CD14-positive monocyte (primary cell): ENCODE measurements at regions not wholly inside any gene's neighbourhood (a gene's known extent, or its start where the extent isn't known, plus 50 kb on each side); places are given as distances from the start of the nearest gene placed in this dataset.

Experiments used
- DNase-seq, 3 donors: peaks; one replicate each; pipeline ENCODE4 v3.0.0-alpha.2; 2011 to 2022
- H2AFZ ChIP-seq: 2 replicates; pipeline ENCODE4 v1.6.0; 2012; ENCODE audit warnings: mild to moderate bottlenecking, low read depth, low read length, inconsistent platforms; ENCODE audit not compliant: insufficient read depth, poor library complexity, severe bottlenecking
- H3K27ac ChIP-seq, 2 donors: 1 replicate in 1 of 2; 2 replicates in 1 of 2; pipeline ENCODE4 v1.5.1; 2012 to 2013; ENCODE audit warnings: low read length in 2 of 2, control low read depth in 1 of 2, inconsistent platforms in 1 of 2, low read depth in 1 of 2, mild to moderate bottlenecking in 1 of 2
- H3K27me3 ChIP-seq, 2 donors: one replicate each; pipeline versions ENCODE4 v1.6.0 to v1.6.1; 2011 to 2013; ENCODE audit warnings: low read length in 2 of 2; ENCODE audit not compliant: control insufficient read depth in 2 of 2, insufficient read depth in 2 of 2
- H3K36me3 ChIP-seq, 2 donors: replicated peaks in 1 of 2; 1 replicate in 1 of 2; 2 replicates in 1 of 2; pipeline versions ENCODE4 v1.5.1 to v1.6.1; 2012 to 2013; ENCODE audit warnings: low read length in 2 of 2, control low read depth in 1 of 2, inconsistent platforms in 1 of 2, mild to moderate bottlenecking in 1 of 2; ENCODE audit not compliant: insufficient read depth in 2 of 2, control insufficient read depth in 1 of 2
- H3K4me1 ChIP-seq, 2 donors: 1 replicate in 1 of 2; 2 replicates in 1 of 2; pipeline versions ENCODE4 v1.5.1 to v1.6.1; 2012 to 2013; ENCODE audit warnings: low read length in 2 of 2, control low read depth in 1 of 2, inconsistent platforms in 1 of 2, mild to moderate bottlenecking in 1 of 2, moderate library complexity in 1 of 2; ENCODE audit not compliant: insufficient read depth in 2 of 2, control insufficient read depth in 1 of 2
- H3K4me2 ChIP-seq: replicated peaks from 2 replicates; pipeline ENCODE3; 2012; ENCODE audit warnings: low read length, moderate library complexity, mild to moderate bottlenecking; ENCODE audit not compliant: poor library complexity, severe bottlenecking; ENCODE audit errors: extremely low read depth
- H3K4me3 ChIP-seq, 3 experiments: fragments of 200-600 bp in 1 of 3; sonication (generic) in 1 of 3; replicated peaks in 1 of 3; 1 replicate in 2 of 3; 2 replicates in 1 of 3; pipeline ENCODE4 v1.5.1; 2011 to 2013; ENCODE audit warnings: low read length in 3 of 3, mild to moderate bottlenecking in 3 of 3, control low read depth in 2 of 3, low read depth in 2 of 3, inconsistent platforms in 1 of 3, moderate library complexity in 1 of 3
- H3K79me2 ChIP-seq: 2 replicates; pipeline ENCODE4 v1.6.0; 2012; ENCODE audit warnings: mild to moderate bottlenecking, control low read depth, inconsistent platforms, low read length, moderate library complexity; ENCODE audit not compliant: insufficient read depth
- H3K9ac ChIP-seq: 2 replicates; pipeline ENCODE4 v1.6.0; 2017; ENCODE audit warnings: low read length, mild to moderate bottlenecking; ENCODE audit not compliant: insufficient read depth, poor library complexity, severe bottlenecking
- H3K9me3 ChIP-seq, 2 donors: replicated peaks in 1 of 2; 1 replicate in 1 of 2; 2 replicates in 1 of 2; pipeline versions ENCODE4 v1.5.1 to v1.6.1; 2012 to 2013; ENCODE audit warnings: low read length in 2 of 2, control low read depth in 1 of 2; ENCODE audit not compliant: control insufficient read depth in 1 of 2, insufficient read depth in 1 of 2
- H4K20me1 ChIP-seq: 2 replicates; pipeline ENCODE4 v1.6.0; 2012; ENCODE audit warnings: mild to moderate bottlenecking, low read length, control low read depth, moderate library complexity; ENCODE audit not compliant: insufficient read depth
- H3K27ac Mint-ChIP-seq, 7 donors: one replicate each; pipeline ENCODE4 v1.8.0; 2020; ENCODE audit warnings: mild to moderate bottlenecking in 7 of 7, mixed read lengths in 7 of 7, moderate library complexity in 6 of 7, inconsistent platforms in 2 of 7
- H3K27me3 Mint-ChIP-seq, 3 donors: one replicate each; pipeline ENCODE4 v1.8.0; 2021 to 2022; ENCODE audit warnings: low read depth in 3 of 3, mild to moderate bottlenecking in 3 of 3, mixed read lengths in 3 of 3, moderate library complexity in 3 of 3, inconsistent platforms in 1 of 3
- H3K36me3 Mint-ChIP-seq, 2 donors: one replicate each; pipeline ENCODE4 v1.8.0; 2020; ENCODE audit warnings: mixed read lengths in 2 of 2, inconsistent platforms in 1 of 2, mild to moderate bottlenecking in 1 of 2
- H3K4me1 Mint-ChIP-seq: one replicate; pipeline ENCODE4 v1.8.0; 2020; ENCODE audit warnings: mild to moderate bottlenecking, mixed read lengths
- H3K4me3 Mint-ChIP-seq, 2 donors: one replicate each; pipeline ENCODE4 v1.8.0; 2020; ENCODE audit warnings: mild to moderate bottlenecking in 2 of 2, mixed read lengths in 2 of 2, moderate library complexity in 1 of 2
- H3K9me3 Mint-ChIP-seq, 7 donors: one replicate each; pipeline ENCODE4 v1.8.0; 2020 to 2022; ENCODE audit warnings: mixed read lengths in 7 of 7, mild to moderate bottlenecking in 6 of 7, moderate library complexity in 6 of 7, inconsistent platforms in 2 of 7
- WGBS: methylation state at CpG from one replicate; pipeline ENCODE4 v1.1.5; 2013; ENCODE audit warnings: missing lambda C conversion rate; ENCODE audit not compliant: insufficient coverage; 5-methylcytosine and 5-hydroxymethylcytosine counted together
- intact Hi-C, 2 donors: fragments of 100-400 bp; cut with micrococcal nuclease; formaldehyde crosslinking; loops; one replicate each; pipeline versions ENCODE4 v1.15.0 to v1.15.1; 2023
- TF ChIP-seq, protein P1 (sequence below): fragments of 200-600 bp; IDR thresholded peaks from one replicate; pipeline ENCODE4 v1.8.0; 2022; ENCODE audit warnings: antibody characterized with exemption, mild to moderate bottlenecking

DNA sequence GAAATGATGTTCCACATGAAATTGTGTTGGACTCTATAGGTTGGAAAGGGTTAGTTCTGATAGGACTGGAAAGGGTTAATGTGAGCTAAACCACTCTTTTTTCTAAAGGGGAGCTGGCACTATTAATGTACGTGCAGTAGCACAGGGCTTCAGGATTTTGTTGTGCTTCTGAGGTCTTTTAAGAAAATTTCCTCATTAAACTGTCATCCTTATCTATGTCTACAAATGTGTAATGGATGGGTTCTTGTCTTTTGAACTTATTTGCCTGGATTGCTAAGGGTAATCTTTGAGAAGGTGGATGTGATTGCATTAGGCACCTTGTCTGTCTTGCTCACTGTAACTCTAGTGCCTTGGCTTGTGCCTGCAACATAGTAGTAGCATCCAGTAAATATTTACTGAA, 106.0 kb upstream of the SLC4A4 start:
- Mint-ChIP-seq H3K36me3 (no peaks in the 10 kb centered on the region), H3K27ac (no peak overlapping the region), H3K4me3 (no peak overlapping the region), H3K9me3 (no peaks in the 10 kb centered on the region), H3K4me1 (no peaks in the 10 kb centered on the region), H3K27me3 (peaks cover 5 to 25% (median 5%) of the 10 kb centered on the region in 3 donors)
- Histone ChIP-seq H3K27me3 (no peaks in the 10 kb centered on the region), H3K79me2 (no peaks in the 10 kb centered on the region), H3K9me3 (no peaks in the 10 kb centered on the region), H3K4me1 (no peaks in the 10 kb centered on the region), H3K27ac (no peak overlapping the region), H3K9ac (no peak overlapping the region), H3K4me3 (no peak overlapping the region), H3K36me3 (no peaks in the 10 kb centered on the region), H4K20me1 (no peaks in the 10 kb centered on the region), H2AFZ (no peak overlapping the region), H3K4me2 (no peak overlapping the region)
- no peak for DNase-seq
- WGBS, result no CpG with 5 or more reads among the region's 1 CpG
- intact Hi-C loops, result no loop called here
- TF ChIP-seq, protein P1, sequence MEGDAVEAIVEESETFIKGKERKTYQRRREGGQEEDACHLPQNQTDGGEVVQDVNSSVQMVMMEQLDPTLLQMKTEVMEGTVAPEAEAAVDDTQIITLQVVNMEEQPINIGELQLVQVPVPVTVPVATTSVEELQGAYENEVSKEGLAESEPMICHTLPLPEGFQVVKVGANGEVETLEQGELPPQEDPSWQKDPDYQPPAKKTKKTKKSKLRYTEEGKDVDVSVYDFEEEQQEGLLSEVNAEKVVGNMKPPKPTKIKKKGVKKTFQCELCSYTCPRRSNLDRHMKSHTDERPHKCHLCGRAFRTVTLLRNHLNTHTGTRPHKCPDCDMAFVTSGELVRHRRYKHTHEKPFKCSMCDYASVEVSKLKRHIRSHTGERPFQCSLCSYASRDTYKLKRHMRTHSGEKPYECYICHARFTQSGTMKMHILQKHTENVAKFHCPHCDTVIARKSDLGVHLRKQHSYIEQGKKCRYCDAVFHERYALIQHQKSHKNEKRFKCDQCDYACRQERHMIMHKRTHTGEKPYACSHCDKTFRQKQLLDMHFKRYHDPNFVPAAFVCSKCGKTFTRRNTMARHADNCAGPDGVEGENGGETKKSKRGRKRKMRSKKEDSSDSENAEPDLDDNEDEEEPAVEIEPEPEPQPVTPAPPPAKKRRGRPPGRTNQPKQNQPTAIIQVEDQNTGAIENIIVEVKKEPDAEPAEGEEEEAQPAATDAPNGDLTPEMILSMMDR, result no peak

DNA sequence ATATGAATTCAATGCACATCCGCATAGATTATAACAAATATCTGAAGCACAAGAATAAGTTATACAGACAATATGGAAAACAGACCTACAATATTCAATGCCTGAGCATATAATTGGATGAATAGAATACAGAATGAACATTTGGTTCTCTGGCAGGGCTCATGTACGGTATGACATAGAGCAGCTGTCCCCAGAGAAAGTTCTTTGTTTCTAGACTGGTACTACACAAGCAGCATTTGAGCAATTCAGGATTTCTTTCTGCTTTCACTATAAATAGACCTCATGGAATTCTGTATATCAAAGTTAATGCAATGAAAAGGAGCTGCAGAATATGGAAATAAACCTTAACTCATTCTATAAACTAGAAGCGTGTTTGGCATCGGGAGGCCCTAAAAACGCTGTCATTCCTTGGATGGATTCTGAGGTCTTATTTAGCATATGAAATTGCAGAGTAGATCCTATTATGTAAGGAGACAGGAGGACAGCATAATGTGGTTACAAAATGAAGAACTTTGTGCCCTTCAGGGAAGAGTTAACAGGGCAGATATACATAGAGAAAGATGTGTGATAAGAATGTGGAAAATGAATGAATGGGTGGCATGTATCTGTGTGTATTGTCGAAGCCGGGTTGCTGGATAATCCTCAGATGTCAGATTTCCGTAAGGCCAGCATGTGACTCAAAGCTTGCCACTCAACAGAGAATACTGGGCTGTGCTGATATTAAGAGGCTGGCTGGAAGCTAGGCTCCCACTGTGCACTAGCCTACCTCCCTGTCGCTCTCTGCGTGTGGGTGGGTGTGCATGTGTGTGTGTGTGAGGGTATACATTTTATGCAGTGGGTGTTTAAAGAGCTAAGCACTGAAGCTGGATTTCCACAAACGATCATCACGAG, 103.3 kb upstream of the SLC4A4 start:
- no peak for DNase-seq
- no peak overlapping the region for H3K27ac ChIP-seq
- no peak overlapping the region for H2AFZ ChIP-seq
- no peaks in the 10 kb centered on the region for H3K9me3 ChIP-seq
- 82% methylated on average over 5 of the region's 12 CpGs for WGBS
- H3K27me3 Mint-ChIP-seq, result peaks cover 5 to 19% (median 5%) of the 10 kb centered on the region in 3 donors
- intact Hi-C loops, result no loop called here
- no peak overlapping the region for H3K4me3 Mint-ChIP-seq
- H3K79me2 ChIP-seq, result no peaks in the 10 kb centered on the region
- no peaks in the 10 kb centered on the region for H3K36me3 Mint-ChIP-seq
- TF ChIP-seq, protein P1, result no peak
- H3K4me3 ChIP-seq, result no peak overlapping the region
- H3K4me1 ChIP-seq, result no peaks in the 10 kb centered on the region
- no peaks in the 10 kb centered on the region for H3K36me3 ChIP-seq
- no peak overlapping the region for H3K9ac ChIP-seq
- H3K27me3 ChIP-seq, result no peaks in the 10 kb centered on the region
- no peaks in the 10 kb centered on the region for H3K9me3 Mint-ChIP-seq
- no peaks in the 10 kb centered on the region for H3K4me1 Mint-ChIP-seq
- no peak overlapping the region for H3K4me2 ChIP-seq
- no peaks in the 10 kb centered on the region for H4K20me1 ChIP-seq
- H3K27ac Mint-ChIP-seq, result no peak overlapping the region
